ENCODE measurements at regions not wholly inside any gene's neighbourhood (a gene's known extent, or its start where the extent isn't known, plus 50 kb on each side); places are given as distances from the start of the nearest gene placed in this dataset.

DNA sequence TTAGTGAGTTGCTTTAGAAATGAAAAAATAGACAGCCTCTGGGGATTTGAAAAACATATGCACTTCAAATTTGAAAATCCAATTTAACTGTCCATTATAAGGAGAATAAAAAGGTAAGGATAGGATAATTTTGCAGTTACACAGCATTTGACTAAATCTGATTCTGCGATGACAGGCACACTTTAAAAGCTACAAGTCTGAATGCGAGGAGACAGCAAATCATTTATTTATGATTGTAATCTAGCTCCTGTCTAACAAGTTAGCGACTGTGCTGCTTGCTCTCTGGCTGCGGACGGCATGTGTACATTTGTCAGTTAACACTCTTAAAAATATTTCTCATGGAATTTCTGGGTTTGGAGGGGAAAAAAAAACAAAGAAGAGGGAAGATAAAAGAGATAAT lies 514.8 kb downstream of the MN1 start:
- Histone ChIP-seq H3K27ac (ENCODE audit: low read length) (no peak overlapping the region), H4K20me1 (ENCODE audit: insufficient read depth, low read length) (no peaks in the 10 kb centered on the region)

GRCh38 chr22:27292542-27293299 lies 508.8 kb downstream of the MN1 start:
- no peak overlapping the region for H3K9ac ChIP-seq (ENCODE audit: low read length)
- H2AFZ ChIP-seq (ENCODE audit: low read depth, low read length), result no peak overlapping the region
- no peaks in the 10 kb centered on the region for H3K79me2 ChIP-seq (ENCODE audit: low read length)
- no peaks in the 10 kb centered on the region for H3K36me3 ChIP-seq (replicated peaks; ENCODE audit: low read depth, low read length)
- no peak overlapping the region for H3K4me2 ChIP-seq (ENCODE audit: low read length)
- TF ChIP-seq CTCF (IDR thresholded peaks at IDR 0.05; ENCODE audit: low read depth, low read length) (no peak), EZH2phosphoT487 (IDR thresholded peaks at IDR 0.05; ENCODE audit: low read depth) (no peak)
- H3K4me3 ChIP-seq (ENCODE audit: low read length), result no peak overlapping the region
- peaks cover 53% of the 10 kb centered on the region for H3K27me3 ChIP-seq (ENCODE audit: low read depth, low read length)
- no peaks in the 10 kb centered on the region for H3K4me1 ChIP-seq (ENCODE audit: low read length)
- no peak overlapping the region for H3K27ac ChIP-seq (ENCODE audit: low read length)
- H4K20me1 ChIP-seq (ENCODE audit: insufficient read depth, low read length), result no peaks in the 10 kb centered on the region; the same call in 1 of the 2 replicates
- H3K9me3 ChIP-seq (ENCODE audit: insufficient read depth, low read length), result no peaks in the 10 kb centered on the region

More for the DNA sequence above, 514.8 kb downstream of the MN1 start:
- no peaks in the 10 kb centered on the region for H3K4me1 ChIP-seq (ENCODE audit: low read length)
- no peak overlapping the region for H3K4me2 ChIP-seq (ENCODE audit: low read length)
- no peaks in the 10 kb centered on the region for H3K9me3 ChIP-seq (ENCODE audit: insufficient read depth, low read length)
- no peaks in the 10 kb centered on the region for H3K79me2 ChIP-seq (ENCODE audit: low read length)
- TF ChIP-seq CTCF (IDR thresholded peaks at IDR 0.05; ENCODE audit: low read depth, low read length) (no peak), EZH2phosphoT487 (IDR thresholded peaks at IDR 0.05; ENCODE audit: low read depth) (no peak)
- no peaks in the 10 kb centered on the region for H3K36me3 ChIP-seq (replicated peaks; ENCODE audit: low read depth, low read length)
- no peak overlapping the region for H3K9ac ChIP-seq (ENCODE audit: low read length)
- no peak overlapping the region for H2AFZ ChIP-seq (ENCODE audit: low read depth, low read length)
- peaks cover 13% of the 10 kb centered on the region; the same call in 1 of the 2 replicates for H3K27me3 ChIP-seq (ENCODE audit: low read depth, low read length)
- no peak overlapping the region for H3K4me3 ChIP-seq (ENCODE audit: low read length)

GRCh38 chr22:27293721-27294445 lies 507.7 kb downstream of the MN1 start:
- Histone ChIP-seq H3K79me2 (ENCODE audit: low read length) (no peaks in the 10 kb centered on the region), H3K4me3 (ENCODE audit: low read length) (no peak overlapping the region), H3K4me1 (ENCODE audit: low read length) (no peaks in the 10 kb centered on the region), H3K36me3 (replicated peaks; ENCODE audit: low read depth, low read length) (no peaks in the 10 kb centered on the region), H3K9ac (ENCODE audit: low read length) (no peak overlapping the region), H3K27me3 (ENCODE audit: low read depth, low read length) (peaks cover 62% of the 10 kb centered on the region), H3K27ac (ENCODE audit: low read length) (no peak overlapping the region), H3K4me2 (ENCODE audit: low read length) (no peak overlapping the region), H2AFZ (ENCODE audit: low read depth, low read length) (no peak overlapping the region), H3K9me3 (ENCODE audit: insufficient read depth, low read length) (no peaks in the 10 kb centered on the region), H4K20me1 (ENCODE audit: insufficient read depth, low read length) (no peaks in the 10 kb centered on the region; the same call in 1 of the 2 replicates)
- TF ChIP-seq CTCF (IDR thresholded peaks at IDR 0.05; ENCODE audit: low read depth, low read length), result no peak
- TF ChIP-seq EZH2phosphoT487 (IDR thresholded peaks at IDR 0.05; ENCODE audit: low read depth), result no peak

DNA sequence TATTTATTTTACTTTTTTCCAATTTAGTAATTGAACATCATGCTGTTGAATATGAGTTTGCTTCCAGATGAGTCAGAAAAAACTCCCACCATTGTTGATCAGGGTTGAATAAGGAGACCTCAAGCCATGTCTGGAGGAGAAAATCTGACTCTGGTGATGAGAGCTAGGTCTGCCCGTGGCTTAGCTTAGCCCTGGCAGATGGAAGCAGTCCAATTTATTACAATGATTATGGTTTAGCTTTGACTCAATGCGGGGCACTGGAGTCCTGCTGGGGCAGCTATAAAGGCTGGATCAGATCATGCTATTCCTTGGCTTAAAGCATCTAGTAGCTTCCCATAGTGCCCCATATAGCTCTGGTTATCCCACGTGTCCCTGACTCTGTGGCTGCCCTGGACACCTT lies 506.5 kb downstream of the MN1 start:
- H3K27me3 ChIP-seq (ENCODE audit: low read depth, low read length), result peaks cover 63% of the 10 kb centered on the region
- TF ChIP-seq EZH2phosphoT487 (IDR thresholded peaks at IDR 0.05; ENCODE audit: low read depth) (no peak), CTCF (IDR thresholded peaks at IDR 0.05; ENCODE audit: low read depth, low read length) (no peak)

More for the DNA sequence above, 506.5 kb downstream of the MN1 start:
- no peaks in the 10 kb centered on the region for H3K9me3 ChIP-seq (ENCODE audit: insufficient read depth, low read length)
- H3K4me2 ChIP-seq (ENCODE audit: low read length), result no peak overlapping the region
- H3K9ac ChIP-seq (ENCODE audit: low read length), result no peak overlapping the region
- H3K27ac ChIP-seq (ENCODE audit: low read length), result no peak overlapping the region
- H3K36me3 ChIP-seq (replicated peaks; ENCODE audit: low read depth, low read length), result no peaks in the 10 kb centered on the region
- no peaks in the 10 kb centered on the region; the same call in 1 of the 2 replicates for H4K20me1 ChIP-seq (ENCODE audit: insufficient read depth, low read length)
- H2AFZ ChIP-seq (ENCODE audit: low read depth, low read length), result no peak overlapping the region
- no peak overlapping the region for H3K4me3 ChIP-seq (ENCODE audit: low read length)
- no peaks in the 10 kb centered on the region for H3K4me1 ChIP-seq (ENCODE audit: low read length)
- no peaks in the 10 kb centered on the region for H3K79me2 ChIP-seq (ENCODE audit: low read length)
